VCaP (cell line): ENCODE measurements at regions not wholly inside any gene's neighbourhood (a gene's known extent, or its start where the extent isn't known, plus 50 kb on each side); places are given as distances from the start of the nearest gene placed in this dataset.

ENCODE experiments used
- H3K27ac ChIP-seq: fragments of 450-650 bp; 2 replicates; pipeline ENCODE4 v1.5.1; 2017
- CTCF ChIP-seq: fragments of 450-650 bp; conservative IDR thresholded peaks from 2 replicates; pipeline ENCODE4 v1.5.1; 2017; ENCODE audit warnings: mild to moderate bottlenecking, moderate library complexity

GRCh38 chr11:36874291-36874690, 276.3 kb upstream of the RAG2 start:
- no peak for TF ChIP-seq CTCF
- H3K27ac ChIP-seq, result no peak overlapping the region

GRCh38 chr11:36870361-36870760, 272.3 kb upstream of the RAG2 start:
- no peak for TF ChIP-seq CTCF
- no peak overlapping the region for H3K27ac ChIP-seq

- TF ChIP-seq CTCF, result no peak
- no peak overlapping the region for H3K27ac ChIP-seq
Measured at GRCh38 chr11:36868380-36868779, 270.3 kb upstream of the RAG2 start.

- no peak for TF ChIP-seq CTCF
- no peak overlapping the region for H3K27ac ChIP-seq
Measured at GRCh38 chr11:36865846-36866245, 267.8 kb upstream of the RAG2 start.

GRCh38 chr11:36854875-36855274, 256.8 kb upstream of the RAG2 start:
- no peak overlapping the region for H3K27ac ChIP-seq
- TF ChIP-seq CTCF, result no peak

- no peak overlapping the region for H3K27ac ChIP-seq
- TF ChIP-seq CTCF, result no peak
Measured at GRCh38 chr11:36848660-36849059, 250.6 kb upstream of the RAG2 start.

GRCh38 chr11:36840378-36840777, 242.3 kb upstream of the RAG2 start:
- TF ChIP-seq CTCF, result no peak
- H3K27ac ChIP-seq, result no peak overlapping the region
